ENCODE measurements at regions not wholly inside any gene's neighbourhood (a gene's known extent, or its start where the extent isn't known, plus 50 kb on each side); places are given as distances from the start of the nearest gene placed in this dataset.

- TF ChIP-seq, protein P1, sequence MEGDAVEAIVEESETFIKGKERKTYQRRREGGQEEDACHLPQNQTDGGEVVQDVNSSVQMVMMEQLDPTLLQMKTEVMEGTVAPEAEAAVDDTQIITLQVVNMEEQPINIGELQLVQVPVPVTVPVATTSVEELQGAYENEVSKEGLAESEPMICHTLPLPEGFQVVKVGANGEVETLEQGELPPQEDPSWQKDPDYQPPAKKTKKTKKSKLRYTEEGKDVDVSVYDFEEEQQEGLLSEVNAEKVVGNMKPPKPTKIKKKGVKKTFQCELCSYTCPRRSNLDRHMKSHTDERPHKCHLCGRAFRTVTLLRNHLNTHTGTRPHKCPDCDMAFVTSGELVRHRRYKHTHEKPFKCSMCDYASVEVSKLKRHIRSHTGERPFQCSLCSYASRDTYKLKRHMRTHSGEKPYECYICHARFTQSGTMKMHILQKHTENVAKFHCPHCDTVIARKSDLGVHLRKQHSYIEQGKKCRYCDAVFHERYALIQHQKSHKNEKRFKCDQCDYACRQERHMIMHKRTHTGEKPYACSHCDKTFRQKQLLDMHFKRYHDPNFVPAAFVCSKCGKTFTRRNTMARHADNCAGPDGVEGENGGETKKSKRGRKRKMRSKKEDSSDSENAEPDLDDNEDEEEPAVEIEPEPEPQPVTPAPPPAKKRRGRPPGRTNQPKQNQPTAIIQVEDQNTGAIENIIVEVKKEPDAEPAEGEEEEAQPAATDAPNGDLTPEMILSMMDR (conservative IDR thresholded peaks at IDR 0.05; ENCODE audit: low read depth, low read length): no peak
- no peak for TF ChIP-seq EZH2 (IDR thresholded peaks at IDR 0.05; ENCODE audit: low read length, unreplicated experiment)
These were observed 77.3 kb upstream of the AKR1E2 start for GRCh38 chr10:4748491-4749270.

Measured in PC-3 (cell line).